C4-2B (cell line): ENCODE measurements at regions not wholly inside any gene's neighbourhood (a gene's known extent, or its start where the extent isn't known, plus 50 kb on each side); places are given as distances from the start of the nearest gene placed in this dataset.
"Not testable (repeated sequence)": the region's sequence is repeated elsewhere in the genome, so short reads cannot be mapped to it uniquely, and the experiment has no call there.

ENCODE experiments used
- H3K27ac ChIP-seq: fragments of 450-650 bp; 2 replicates; pipeline ENCODE4 v1.5.1; 2017
- CTCF ChIP-seq: fragments of 450-650 bp; conservative IDR thresholded peaks from 2 replicates; pipeline ENCODE4 v1.5.1; 2017; ENCODE audit warnings: mild to moderate bottlenecking
- ZFX ChIP-seq: fragments of 450-650 bp; IDR thresholded peaks from 2 replicates; pipeline ENCODE4 v1.6.1; 2017

- not testable (repeated sequence) for H3K27ac ChIP-seq
Measured at GRCh38 chr20:30397111-30397510, 860.4 kb upstream of the DEFB115 start.

GRCh38 chr20:30405061-30405460 lies 852.4 kb upstream of the DEFB115 start:
- not testable (repeated sequence) for H3K27ac ChIP-seq

GRCh38 chr20:30405585-30405984 lies 851.9 kb upstream of the DEFB115 start:
- not testable (repeated sequence) for H3K27ac ChIP-seq

GRCh38 chr20:30406370-30406769 lies 851.1 kb upstream of the DEFB115 start:
- not testable (repeated sequence) for H3K27ac ChIP-seq

GRCh38 chr20:30412972-30413371 lies 844.5 kb upstream of the DEFB115 start:
- TF ChIP-seq CTCF, result no peak
- no peak for TF ChIP-seq ZFX
- H3K27ac ChIP-seq, result no peak overlapping the region

GRCh38 chr20:30417387-30417786 lies 840.1 kb upstream of the DEFB115 start:
- not testable (repeated sequence) for H3K27ac ChIP-seq

- H3K27ac ChIP-seq, result not testable (repeated sequence)
Measured at GRCh38 chr20:30418378-30418777, 839.1 kb upstream of the DEFB115 start.

- TF ChIP-seq CTCF (no peak), ZFX (no peak)
- H3K27ac ChIP-seq, result no peak overlapping the region
Measured at GRCh38 chr20:30419466-30419865, 838.0 kb upstream of the DEFB115 start.

GRCh38 chr20:30419871-30420420 lies 837.5 kb upstream of the DEFB115 start:
- H3K27ac ChIP-seq, result not testable (repeated sequence)
